CD4-positive, alpha-beta memory T cell (primary cell): ENCODE measurements at regions not wholly inside any gene's neighbourhood (a gene's known extent, or its start where the extent isn't known, plus 50 kb on each side); places are given as distances from the start of the nearest gene placed in this dataset.
"Not testable (repeated sequence)": the region's sequence is repeated elsewhere in the genome, so short reads cannot be mapped to it uniquely, and the experiment has no call there.

ENCODE experiments used
- CTCF ChIA-PET: fragments of 350-600 bp; sonication (Branson Sonifier 250); formaldehyde crosslinking; loops from one replicate; lab custom pipeline; 2021; ENCODE audit warnings: inconsistent platforms; ENCODE audit not compliant: partially characterized antibody; lab: Charles Lee
- POLR2A ChIA-PET: fragments of 350-600 bp; sonication (Branson Sonifier 250); formaldehyde crosslinking; loops from one replicate; lab custom pipeline; 2021; ENCODE audit not compliant: partially characterized antibody; lab: Charles Lee
- DNase-seq, 5 donors: peaks; one replicate each; pipeline versions ENCODE4 v3.0.0 to v3.0.0-alpha.2; 2020 to 2022; ENCODE audit warnings: mixed read lengths in 1 of 5
- H3K27ac ChIP-seq: one replicate; pipeline ENCODE4 v1.7.0; 2013; ENCODE audit warnings: low read depth, low read length
- H3K27me3 ChIP-seq: 2 replicates; pipeline ENCODE4 v1.7.0; 2013; ENCODE audit warnings: mild to moderate bottlenecking, low read length, moderate library complexity; ENCODE audit not compliant: insufficient read depth
- H3K36me3 ChIP-seq: 2 replicates; pipeline ENCODE4 v1.7.0; 2013; ENCODE audit warnings: mild to moderate bottlenecking, low read length, moderate library complexity; ENCODE audit not compliant: insufficient read depth
- H3K4me1 ChIP-seq: 2 replicates; pipeline ENCODE4 v1.7.0; 2013; ENCODE audit warnings: mild to moderate bottlenecking, low read length, moderate library complexity; ENCODE audit not compliant: insufficient read depth
- H3K4me3 ChIP-seq, 2 donors: one replicate each; pipeline ENCODE4 v1.7.0; 2013; ENCODE audit warnings: low read length in 2 of 2, mild to moderate bottlenecking in 1 of 2
- H3K9me3 ChIP-seq, 2 donors: one replicate each; pipeline ENCODE4 v1.7.0; 2013; ENCODE audit warnings: low read length in 2 of 2, control low read depth in 1 of 2; ENCODE audit not compliant: control insufficient read depth in 1 of 2
- H3K27ac Mint-ChIP-seq, 7 donors: one replicate each; pipeline ENCODE4 v1.8.0; 2020 to 2021; ENCODE audit warnings: mixed read lengths in 7 of 7, mild to moderate bottlenecking in 6 of 7, inconsistent platforms in 3 of 7, moderate library complexity in 3 of 7
- H3K27me3 Mint-ChIP-seq, 2 donors: one replicate each; pipeline ENCODE4 v1.8.0; 2020 to 2021; ENCODE audit warnings: mixed read lengths in 2 of 2
- H3K36me3 Mint-ChIP-seq, 2 donors: one replicate each; pipeline ENCODE4 v1.8.0; 2020 to 2021; ENCODE audit warnings: mixed read lengths in 2 of 2, inconsistent platforms in 1 of 2, mild to moderate bottlenecking in 1 of 2
- H3K4me1 Mint-ChIP-seq, 4 donors: one replicate each; pipeline ENCODE4 v1.8.0; 2020 to 2021; ENCODE audit warnings: mixed read lengths in 4 of 4, mild to moderate bottlenecking in 1 of 4
- H3K4me3 Mint-ChIP-seq, 8 donors: one replicate each; pipeline ENCODE4 v1.8.0; 2020 to 2021; ENCODE audit warnings: mixed read lengths in 8 of 8, mild to moderate bottlenecking in 7 of 8, moderate library complexity in 6 of 8, inconsistent platforms in 3 of 8
- H3K9me3 Mint-ChIP-seq, 8 donors: one replicate each; pipeline ENCODE4 v1.8.0; 2020 to 2021; ENCODE audit warnings: mixed read lengths in 8 of 8, mild to moderate bottlenecking in 5 of 8, inconsistent platforms in 3 of 8, moderate library complexity in 1 of 8
- intact Hi-C: fragments of 100-400 bp; cut with micrococcal nuclease; formaldehyde crosslinking; loops from one replicate; pipeline ENCODE4 v1.15.1; 2023

- H3K9me3 Mint-ChIP-seq, H3K4me3 Mint-ChIP-seq, H3K27me3 Mint-ChIP-seq, H3K4me3 ChIP-seq, H3K27me3 ChIP-seq, H3K4me1 ChIP-seq, POLR2A ChIA-PET, H3K27ac Mint-ChIP-seq, intact Hi-C loops, H3K4me1 Mint-ChIP-seq, H3K9me3 ChIP-seq, DNase-seq, H3K27ac ChIP-seq, H3K36me3 Mint-ChIP-seq, CTCF ChIA-PET, H3K36me3 ChIP-seq: not testable (repeated sequence)
These were observed 150.6 kb upstream of the SALL3 start for GRCh38 chr18:78829026-78829425.

DNA sequence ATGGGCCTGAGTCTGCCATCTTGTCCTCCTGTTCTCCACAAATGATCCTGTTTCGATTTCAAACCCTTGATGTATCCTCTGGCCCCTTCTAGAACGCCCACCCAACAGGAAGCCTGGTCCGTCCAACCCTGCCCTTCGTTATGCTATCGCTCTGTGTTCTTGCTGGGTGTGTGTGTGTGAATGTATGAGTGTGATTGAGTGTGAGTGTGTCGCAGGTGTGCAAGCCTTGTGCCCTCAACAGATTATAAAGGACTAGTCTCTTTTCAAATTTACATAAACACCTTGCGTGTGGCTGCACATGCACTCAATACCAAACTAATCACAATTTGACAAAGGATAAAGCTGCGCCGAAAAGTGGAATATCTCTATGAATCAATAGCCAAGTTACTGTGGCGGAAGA lies 149.5 kb upstream of the SALL3 start:
- CTCF ChIA-PET: no interaction called here

GRCh38 chr18:78830826-78831225 lies 148.8 kb upstream of the SALL3 start:
- POLR2A ChIA-PET: no interaction called here
- H3K9me3 Mint-ChIP-seq: peaks cover 0 to 5% (median 0%) of the 10 kb centered on the region in 8 donors

More for the DNA sequence above, 149.5 kb upstream of the SALL3 start:
- Histone ChIP-seq H3K27me3 (no peaks in the 10 kb centered on the region), H3K36me3 (no peaks in the 10 kb centered on the region), H3K4me3 (no peak overlapping the region), H3K9me3 (no peaks in the 10 kb centered on the region), H3K4me1 (no peaks in the 10 kb centered on the region), H3K27ac (no peak overlapping the region)
- H3K27ac Mint-ChIP-seq: no peak overlapping the region
- POLR2A ChIA-PET: no interaction called here
- H3K9me3 Mint-ChIP-seq: peaks cover 0 to 5% (median 0%) of the 10 kb centered on the region in 8 donors
- H3K4me3 Mint-ChIP-seq: no peak overlapping the region
- H3K27me3 Mint-ChIP-seq: peaks cover 0 to 4% of the 10 kb centered on the region in 2 donors
- intact Hi-C loops: no loop called here
- DNase-seq: no peak
- H3K36me3 Mint-ChIP-seq: no peaks in the 10 kb centered on the region
- peaks cover 0 to 2% (median 0%) of the 10 kb centered on the region in 4 donors for H3K4me1 Mint-ChIP-seq

GRCh38 chr18:78831603-78832002 lies 148.0 kb upstream of the SALL3 start:
- no peak for DNase-seq
- H3K4me3 ChIP-seq: no peak overlapping the region
- intact Hi-C loops: no loop called here
- Mint-ChIP-seq H3K27ac (no peak overlapping the region), H3K27me3 (peaks cover 0 to 4% of the 10 kb centered on the region in 2 donors), H3K4me3 (no peak overlapping the region), H3K4me1 (no peaks in the 10 kb centered on the region), H3K9me3 (peaks cover 0 to 5% (median 0%) of the 10 kb centered on the region in 8 donors), H3K36me3 (no peaks in the 10 kb centered on the region)
- CTCF ChIA-PET: no interaction called here
- H3K27ac ChIP-seq: no peak overlapping the region
- H3K4me1 ChIP-seq: no peaks in the 10 kb centered on the region
- H3K9me3 ChIP-seq: no peaks in the 10 kb centered on the region
- POLR2A ChIA-PET: no interaction called here
- no peaks in the 10 kb centered on the region for H3K36me3 ChIP-seq
- no peaks in the 10 kb centered on the region for H3K27me3 ChIP-seq

More at GRCh38 chr18:78830826-78831225, 148.8 kb upstream of the SALL3 start:
- no peaks in the 10 kb centered on the region for H3K4me1 ChIP-seq
- CTCF ChIA-PET: no interaction called here
- no peak overlapping the region for H3K27ac ChIP-seq
- DNase-seq: no peak
- H3K4me3 ChIP-seq: no peak overlapping the region
- Mint-ChIP-seq H3K4me3 (no peak overlapping the region), H3K4me1 (no peaks in the 10 kb centered on the region), H3K27ac (no peak overlapping the region), H3K27me3 (peaks cover 0 to 4% of the 10 kb centered on the region in 2 donors), H3K36me3 (no peaks in the 10 kb centered on the region)
- intact Hi-C loops: no loop called here
- no peaks in the 10 kb centered on the region for H3K9me3 ChIP-seq
- no peaks in the 10 kb centered on the region for H3K36me3 ChIP-seq
- H3K27me3 ChIP-seq: no peaks in the 10 kb centered on the region

- intact Hi-C loops: no loop called here
- Mint-ChIP-seq H3K9me3 (peaks cover 0 to 5% (median under 1%) of the 10 kb centered on the region in 8 donors), H3K4me1 (no peaks in the 10 kb centered on the region), H3K36me3 (no peaks in the 10 kb centered on the region), H3K4me3 (no peak overlapping the region), H3K27me3 (peaks cover 0 to 4% of the 10 kb centered on the region in 2 donors), H3K27ac (no peak overlapping the region)
- Histone ChIP-seq H3K4me1 (no peaks in the 10 kb centered on the region), H3K36me3 (no peaks in the 10 kb centered on the region), H3K27ac (no peak overlapping the region), H3K9me3 (no peaks in the 10 kb centered on the region), H3K27me3 (no peaks in the 10 kb centered on the region), H3K4me3 (no peak overlapping the region)
- POLR2A ChIA-PET: no interaction called here
- no peak for DNase-seq
- CTCF ChIA-PET: no interaction called here
These were observed 145.8 kb upstream of the SALL3 start for GRCh38 chr18:78833833-78834232.

DNA sequence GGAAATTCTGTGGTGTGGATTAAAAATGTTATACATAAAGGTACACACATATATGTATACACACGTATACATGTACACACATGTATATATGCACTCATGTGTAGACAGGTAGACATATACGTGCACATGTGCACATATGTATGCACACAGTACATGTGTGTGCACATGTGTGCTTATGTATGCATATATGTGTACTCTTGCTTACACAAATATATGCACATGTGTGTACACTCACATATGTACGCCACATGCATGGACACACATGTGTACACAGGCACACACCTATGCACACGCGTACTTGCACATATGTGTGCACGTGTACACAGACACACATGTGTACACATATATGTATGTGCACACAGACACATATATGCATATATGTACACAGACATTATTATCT lies 142.8 kb upstream of the SALL3 start:
- H3K4me3 Mint-ChIP-seq: no peak overlapping the region
- no peak for DNase-seq
- H3K27ac Mint-ChIP-seq: no peak overlapping the region
- H3K27me3 ChIP-seq: no peaks in the 10 kb centered on the region
- ChIA-PET CTCF (no interaction called here), POLR2A (no interaction called here)
- H3K4me1 Mint-ChIP-seq: no peaks in the 10 kb centered on the region
- H3K36me3 ChIP-seq: no peaks in the 10 kb centered on the region
- intact Hi-C loops: no loop called here
- H3K4me3 ChIP-seq: no peak overlapping the region
- H3K27ac ChIP-seq: no peak overlapping the region
- H3K9me3 Mint-ChIP-seq: peaks cover 0 to 5% (median under 1%) of the 10 kb centered on the region in 8 donors
- H3K4me1 ChIP-seq: no peaks in the 10 kb centered on the region
- no peaks in the 10 kb centered on the region for H3K9me3 ChIP-seq
- H3K27me3 Mint-ChIP-seq: peaks cover 0 to 2% of the 10 kb centered on the region in 2 donors
- H3K36me3 Mint-ChIP-seq: no peaks in the 10 kb centered on the region

DNA sequence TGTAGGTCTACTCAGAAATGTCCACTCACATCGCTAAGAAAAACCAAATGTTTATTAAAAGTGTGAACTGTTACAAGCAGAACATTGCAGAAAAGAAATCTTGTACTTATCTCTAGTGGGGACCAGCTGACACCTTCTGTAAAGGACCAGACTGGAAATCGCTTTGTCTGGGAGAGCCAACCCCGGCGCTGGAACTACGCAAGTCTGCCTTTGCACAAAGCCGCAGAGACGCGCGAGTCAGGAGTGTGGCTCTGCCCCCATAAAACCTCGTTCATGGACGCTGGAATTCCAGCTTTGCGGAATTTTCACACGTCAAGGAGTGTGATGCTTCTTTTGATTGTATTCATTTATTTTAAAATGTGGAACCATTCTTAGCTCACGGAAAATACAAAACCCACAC lies 141.9 kb upstream of the SALL3 start:
- POLR2A ChIA-PET: no interaction called here
- H3K36me3 Mint-ChIP-seq: no peaks in the 10 kb centered on the region
- H3K27me3 Mint-ChIP-seq: peaks cover 0 to 2% of the 10 kb centered on the region in 2 donors

DNA sequence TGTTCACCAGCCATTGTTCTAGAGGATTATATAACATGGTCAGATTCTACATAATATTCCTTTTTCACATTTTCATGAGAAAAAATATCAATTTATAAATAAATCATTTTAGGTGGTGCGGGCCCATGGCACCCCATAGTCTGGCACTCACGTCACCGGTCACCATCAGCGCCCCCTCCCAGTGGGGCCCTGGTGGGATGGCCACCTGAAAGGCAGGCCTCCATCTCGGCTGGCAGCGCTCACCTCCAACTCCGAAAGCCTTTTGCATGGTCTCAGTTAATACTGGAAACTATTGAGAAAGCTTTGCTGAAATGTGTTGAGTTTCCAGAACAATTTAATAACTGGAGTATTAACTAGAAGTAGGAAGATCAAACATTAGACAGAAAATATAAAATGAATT lies 141.4 kb upstream of the SALL3 start:
- Histone ChIP-seq H3K4me3 (no peak overlapping the region), H3K27me3 (no peaks in the 10 kb centered on the region), H3K9me3 (no peaks in the 10 kb centered on the region), H3K36me3 (no peaks in the 10 kb centered on the region), H3K27ac (no peak overlapping the region), H3K4me1 (no peaks in the 10 kb centered on the region)
- POLR2A ChIA-PET: no interaction called here
- Mint-ChIP-seq H3K4me1 (no peaks in the 10 kb centered on the region), H3K9me3 (peaks cover 0 to 12% (median 2%) of the 10 kb centered on the region in 8 donors), H3K27me3 (peaks cover 0 to 2% of the 10 kb centered on the region in 2 donors), H3K36me3 (no peaks in the 10 kb centered on the region), H3K27ac (no peak overlapping the region), H3K4me3 (no peak overlapping the region)
- DNase-seq: no peak
- CTCF ChIA-PET: no interaction called here
- intact Hi-C loops: no loop called here

More for the DNA sequence above, 141.9 kb upstream of the SALL3 start:
- H3K4me1 ChIP-seq: no peaks in the 10 kb centered on the region
- Mint-ChIP-seq H3K4me3 (no peak overlapping the region), H3K4me1 (no peaks in the 10 kb centered on the region), H3K27ac (no peak overlapping the region), H3K9me3 (peaks cover 0 to 8% (median 2%) of the 10 kb centered on the region in 8 donors)
- no peak overlapping the region for H3K4me3 ChIP-seq
- no peaks in the 10 kb centered on the region for H3K36me3 ChIP-seq
- H3K9me3 ChIP-seq: no peaks in the 10 kb centered on the region
- CTCF ChIA-PET: no interaction called here
- no peaks in the 10 kb centered on the region for H3K27me3 ChIP-seq
- H3K27ac ChIP-seq: no peak overlapping the region
- intact Hi-C loops: no loop called here
- DNase-seq: no peak
